ENCODE measurements at regions not wholly inside any gene's neighbourhood (a gene's known extent, or its start where the extent isn't known, plus 50 kb on each side); places are given as distances from the start of the nearest gene placed in this dataset.

GRCh38 chr19:28018499-28018898 is 1194.5 kb downstream of the UQCRFS1 start:
- H3K4me3 ChIP-seq (ENCODE audit: low read length): no peak overlapping the region
- DNase-seq (ENCODE audit: low read depth): no peak
- H3K4me1 ChIP-seq (ENCODE audit: control insufficient read depth, insufficient read depth, low read length): peaks cover 14% of the 10 kb centered on the region
- no peaks in the 10 kb centered on the region for H3K9me3 ChIP-seq (ENCODE audit: control insufficient read depth, low read length)
- H3K27me3 ChIP-seq (replicated peaks; ENCODE audit: control insufficient read depth, insufficient read depth, low read length): peaks cover 55% of the 10 kb centered on the region
- H3K36me3 ChIP-seq (ENCODE audit: control insufficient read depth, insufficient read depth, low read length, severe bottlenecking): no peaks in the 10 kb centered on the region
- H3K9ac ChIP-seq (ENCODE audit: low read length): no peak overlapping the region

DNA sequence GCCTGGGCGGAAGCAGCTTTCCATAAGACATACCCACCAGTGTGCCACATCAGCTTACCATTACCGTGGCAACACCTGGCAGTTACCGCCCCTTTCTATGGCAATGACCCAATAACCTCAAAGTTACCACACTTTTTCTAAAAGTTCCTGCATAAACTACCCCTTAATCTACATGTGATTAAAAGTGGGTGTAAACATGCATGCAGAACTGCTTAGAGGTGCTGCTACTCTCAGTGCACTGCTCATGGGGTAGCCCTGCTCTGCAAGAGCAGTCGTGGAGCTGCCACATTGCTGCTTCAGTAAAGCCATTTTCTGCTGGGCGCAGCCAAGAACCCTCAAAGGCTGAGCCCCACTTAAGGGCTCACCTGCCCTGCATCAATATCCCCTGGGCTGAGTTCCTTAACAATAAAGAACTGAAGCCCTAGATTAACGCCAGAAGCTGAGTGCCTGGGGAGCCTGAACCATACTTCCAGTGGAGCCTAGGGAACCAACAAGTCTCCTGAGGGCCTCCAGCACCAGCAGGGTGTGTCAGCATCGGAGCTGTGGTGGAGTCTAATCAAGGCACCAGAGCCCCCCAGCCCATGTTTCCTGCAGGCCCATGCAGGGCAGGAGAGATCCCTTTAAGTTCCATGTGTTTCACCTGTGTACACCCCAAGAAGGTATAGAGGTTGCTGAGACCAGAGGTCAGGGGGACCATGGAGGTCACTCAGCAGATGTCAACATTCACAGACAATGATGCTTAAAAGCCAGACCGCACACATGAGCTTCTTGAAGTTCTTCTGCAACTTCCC is 1198.1 kb downstream of the UQCRFS1 start:
- peaks cover 7% of the 10 kb centered on the region for H3K4me1 ChIP-seq (ENCODE audit: control insufficient read depth, insufficient read depth, low read length)
- H3K36me3 ChIP-seq (ENCODE audit: control insufficient read depth, insufficient read depth, low read length, severe bottlenecking): no peaks in the 10 kb centered on the region
- no peak for DNase-seq (ENCODE audit: low read depth)
- no peaks in the 10 kb centered on the region for H3K9me3 ChIP-seq (ENCODE audit: control insufficient read depth, low read length)
- peaks cover 57% of the 10 kb centered on the region for H3K27me3 ChIP-seq (replicated peaks; ENCODE audit: control insufficient read depth, insufficient read depth, low read length)
- no peak overlapping the region for H3K4me3 ChIP-seq (ENCODE audit: low read length)
- H3K9ac ChIP-seq (ENCODE audit: low read length): no peak overlapping the region

DNA sequence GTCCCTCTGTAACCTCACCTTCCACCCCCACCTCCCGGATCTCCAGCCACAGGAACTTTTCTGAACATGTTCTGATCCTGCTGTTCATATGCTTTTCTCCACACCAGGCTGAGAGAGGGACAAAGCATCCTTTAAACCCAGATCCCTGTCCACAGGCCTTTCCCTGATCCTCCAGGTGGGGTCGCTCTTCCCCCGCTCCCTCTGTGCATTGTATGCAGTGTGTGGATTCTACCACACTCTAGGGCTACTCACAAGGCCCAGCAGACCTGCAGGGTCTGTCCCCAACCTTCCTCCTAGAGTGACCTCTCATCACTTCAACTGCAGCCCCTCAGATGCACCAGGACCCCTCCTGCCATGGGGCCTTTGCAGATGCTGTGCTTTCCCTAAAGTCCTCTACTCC is 1200.6 kb downstream of the UQCRFS1 start:
- H3K9ac ChIP-seq (ENCODE audit: low read length): no peak overlapping the region
- no peak for DNase-seq (ENCODE audit: low read depth)
- H3K27me3 ChIP-seq (replicated peaks; ENCODE audit: control insufficient read depth, insufficient read depth, low read length): peaks cover 36% of the 10 kb centered on the region
- no peaks in the 10 kb centered on the region for H3K36me3 ChIP-seq (ENCODE audit: control insufficient read depth, insufficient read depth, low read length, severe bottlenecking)
- peaks cover 16% of the 10 kb centered on the region for H3K4me1 ChIP-seq (ENCODE audit: control insufficient read depth, insufficient read depth, low read length)
- H3K9me3 ChIP-seq (ENCODE audit: control insufficient read depth, low read length): no peaks in the 10 kb centered on the region
- H3K4me3 ChIP-seq (ENCODE audit: low read length): no peak overlapping the region

DNA sequence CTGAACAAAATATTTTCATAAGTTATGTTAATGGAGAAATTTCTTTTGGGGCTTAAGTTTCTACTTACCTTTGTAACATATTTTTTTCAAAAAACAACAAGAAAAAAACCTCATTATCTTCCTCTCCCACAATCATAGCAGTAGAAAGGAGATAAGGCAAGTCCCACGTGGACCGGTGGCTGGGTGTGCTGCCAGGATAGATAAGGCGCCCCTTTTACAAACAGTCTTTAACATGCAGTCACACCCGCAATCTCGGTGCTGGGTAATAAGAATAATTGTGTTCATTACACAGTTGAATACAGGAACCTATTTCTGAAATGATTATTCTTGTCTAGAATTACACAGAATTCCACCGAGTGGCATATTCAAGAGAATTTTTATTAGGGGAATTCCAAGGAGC is 1202.3 kb downstream of the UQCRFS1 start:
- H3K9ac ChIP-seq (ENCODE audit: low read length): no peak overlapping the region
- H3K9me3 ChIP-seq (ENCODE audit: control insufficient read depth, low read length): no peaks in the 10 kb centered on the region
- H3K27me3 ChIP-seq (replicated peaks; ENCODE audit: control insufficient read depth, insufficient read depth, low read length): peaks cover 44% of the 10 kb centered on the region
- no peak overlapping the region for H3K4me3 ChIP-seq (ENCODE audit: low read length)
- peaks cover 16% of the 10 kb centered on the region for H3K4me1 ChIP-seq (ENCODE audit: control insufficient read depth, insufficient read depth, low read length)
- no peaks in the 10 kb centered on the region for H3K36me3 ChIP-seq (ENCODE audit: control insufficient read depth, insufficient read depth, low read length, severe bottlenecking)
- no peak for DNase-seq (ENCODE audit: low read depth)

GRCh38 chr19:28009696-28010095 is 1203.3 kb downstream of the UQCRFS1 start:
- no peaks in the 10 kb centered on the region for H3K36me3 ChIP-seq (ENCODE audit: control insufficient read depth, insufficient read depth, low read length, severe bottlenecking)
- H3K9me3 ChIP-seq (ENCODE audit: control insufficient read depth, low read length): no peaks in the 10 kb centered on the region
- no peak overlapping the region for H3K4me3 ChIP-seq (ENCODE audit: low read length)
- peaks cover 42% of the 10 kb centered on the region for H3K27me3 ChIP-seq (replicated peaks; ENCODE audit: control insufficient read depth, insufficient read depth, low read length)
- H3K9ac ChIP-seq (ENCODE audit: low read length): no peak overlapping the region
- peaks cover 16% of the 10 kb centered on the region for H3K4me1 ChIP-seq (ENCODE audit: control insufficient read depth, insufficient read depth, low read length)
- no peak for DNase-seq (ENCODE audit: low read depth)

DNA sequence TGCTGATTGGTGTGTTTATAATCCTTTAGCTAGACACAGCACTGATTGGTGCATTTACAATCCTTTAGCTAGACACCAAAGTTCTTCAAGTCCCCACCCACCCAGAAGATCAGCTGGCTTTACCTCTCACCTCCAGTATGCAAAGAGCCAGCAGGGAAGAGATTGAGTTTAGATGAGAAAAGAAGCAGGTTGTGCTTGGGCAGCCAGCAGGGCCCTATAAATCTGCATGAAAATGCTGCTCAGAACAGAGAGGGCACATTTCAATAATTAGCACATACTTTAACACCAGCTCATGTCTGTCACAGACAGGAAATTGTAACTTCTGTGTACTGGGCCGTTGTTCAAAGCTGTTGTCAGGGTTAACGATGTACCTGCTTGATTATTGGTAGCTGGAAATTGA is 1204.3 kb downstream of the UQCRFS1 start:
- DNase-seq (ENCODE audit: low read depth): no peak
- Histone ChIP-seq H3K9ac (ENCODE audit: low read length) (no peak overlapping the region), H3K4me3 (ENCODE audit: low read length) (no peak overlapping the region), H3K27me3 (replicated peaks; ENCODE audit: control insufficient read depth, insufficient read depth, low read length) (peaks cover 35% of the 10 kb centered on the region), H3K9me3 (ENCODE audit: control insufficient read depth, low read length) (no peaks in the 10 kb centered on the region), H3K36me3 (ENCODE audit: control insufficient read depth, insufficient read depth, low read length, severe bottlenecking) (no peaks in the 10 kb centered on the region), H3K4me1 (ENCODE audit: control insufficient read depth, insufficient read depth, low read length) (peaks cover 16% of the 10 kb centered on the region)

DNA sequence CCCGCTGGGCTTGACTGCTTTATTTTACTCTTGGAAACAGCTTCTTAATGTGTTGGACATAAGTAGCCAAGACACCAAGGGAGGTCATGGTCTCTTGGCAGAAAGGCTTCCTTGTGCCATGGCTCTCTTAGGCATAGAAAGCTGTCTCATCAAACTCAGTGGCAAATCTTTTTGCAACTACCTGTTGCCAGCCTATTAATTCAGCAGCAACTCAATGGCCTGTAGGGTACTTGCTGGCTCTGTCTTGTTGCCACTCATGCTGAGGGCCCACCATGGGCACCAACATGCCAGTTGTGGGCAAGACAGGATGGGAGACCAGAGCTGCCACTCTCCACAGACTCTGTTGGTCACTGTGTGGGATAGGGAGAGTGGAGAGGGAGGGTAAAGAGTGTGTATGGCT is 1209.4 kb downstream of the UQCRFS1 start:
- Histone ChIP-seq H3K4me3 (ENCODE audit: low read length) (no peak overlapping the region), H3K9ac (ENCODE audit: low read length) (no peak overlapping the region), H3K27me3 (replicated peaks; ENCODE audit: control insufficient read depth, insufficient read depth, low read length) (peaks cover 25% of the 10 kb centered on the region), H3K36me3 (ENCODE audit: control insufficient read depth, insufficient read depth, low read length, severe bottlenecking) (no peaks in the 10 kb centered on the region), H3K4me1 (ENCODE audit: control insufficient read depth, insufficient read depth, low read length) (no peaks in the 10 kb centered on the region), H3K9me3 (ENCODE audit: control insufficient read depth, low read length) (no peaks in the 10 kb centered on the region)
- DNase-seq (ENCODE audit: low read depth): no peak

- H3K9me3 ChIP-seq (ENCODE audit: control insufficient read depth, low read length): no peaks in the 10 kb centered on the region
- H3K4me1 ChIP-seq (ENCODE audit: control insufficient read depth, insufficient read depth, low read length): no peaks in the 10 kb centered on the region
- H3K27me3 ChIP-seq (replicated peaks; ENCODE audit: control insufficient read depth, insufficient read depth, low read length): peaks cover 15% of the 10 kb centered on the region
- no peak for DNase-seq (ENCODE audit: low read depth)
- no peaks in the 10 kb centered on the region for H3K36me3 ChIP-seq (ENCODE audit: control insufficient read depth, insufficient read depth, low read length, severe bottlenecking)
- H3K4me3 ChIP-seq (ENCODE audit: low read length): no peak overlapping the region
- no peak overlapping the region for H3K9ac ChIP-seq (ENCODE audit: low read length)
These were observed 1215.9 kb downstream of the UQCRFS1 start for GRCh38 chr19:27997069-27997468.

GRCh38 chr19:27993619-27994570 is 1219.1 kb downstream of the UQCRFS1 start:
- H3K4me3 ChIP-seq (ENCODE audit: low read length): no peak overlapping the region
- DNase-seq (ENCODE audit: low read depth): no peak
- no peaks in the 10 kb centered on the region for H3K4me1 ChIP-seq (ENCODE audit: control insufficient read depth, insufficient read depth, low read length)
- no peaks in the 10 kb centered on the region for H3K36me3 ChIP-seq (ENCODE audit: control insufficient read depth, insufficient read depth, low read length, severe bottlenecking)
- H3K27me3 ChIP-seq (replicated peaks; ENCODE audit: control insufficient read depth, insufficient read depth, low read length): peaks cover 14% of the 10 kb centered on the region
- no peak overlapping the region for H3K9ac ChIP-seq (ENCODE audit: low read length)
- no peaks in the 10 kb centered on the region for H3K9me3 ChIP-seq (ENCODE audit: control insufficient read depth, low read length)

- no peaks in the 10 kb centered on the region for H3K36me3 ChIP-seq (ENCODE audit: control insufficient read depth, insufficient read depth, low read length, severe bottlenecking)
- DNase-seq (ENCODE audit: low read depth): no peak
- H3K9ac ChIP-seq (ENCODE audit: low read length): no peak overlapping the region
- H3K9me3 ChIP-seq (ENCODE audit: control insufficient read depth, low read length): no peaks in the 10 kb centered on the region
- peaks cover 16% of the 10 kb centered on the region for H3K27me3 ChIP-seq (replicated peaks; ENCODE audit: control insufficient read depth, insufficient read depth, low read length)
- no peak overlapping the region for H3K4me3 ChIP-seq (ENCODE audit: low read length)
- H3K4me1 ChIP-seq (ENCODE audit: control insufficient read depth, insufficient read depth, low read length): no peaks in the 10 kb centered on the region
These were observed 1226.7 kb downstream of the UQCRFS1 start for GRCh38 chr19:27986299-27986698.

- Histone ChIP-seq H3K4me3 (ENCODE audit: low read length) (no peak overlapping the region), H3K27me3 (replicated peaks; ENCODE audit: control insufficient read depth, insufficient read depth, low read length) (peaks cover 28% of the 10 kb centered on the region), H3K9me3 (ENCODE audit: control insufficient read depth, low read length) (no peaks in the 10 kb centered on the region), H3K36me3 (ENCODE audit: control insufficient read depth, insufficient read depth, low read length, severe bottlenecking) (no peaks in the 10 kb centered on the region), H3K9ac (ENCODE audit: low read length) (no peak overlapping the region), H3K4me1 (ENCODE audit: control insufficient read depth, insufficient read depth, low read length) (peaks cover 7% of the 10 kb centered on the region)
- no peak for DNase-seq (ENCODE audit: low read depth)
These were observed 1237.4 kb downstream of the UQCRFS1 start for GRCh38 chr19:27975419-27976005.

Measured in adipocyte (in vitro differentiated cells).